ENCODE measurements at regions not wholly inside any gene's neighbourhood (a gene's known extent, or its start where the extent isn't known, plus 50 kb on each side); places are given as distances from the start of the nearest gene placed in this dataset.
"Not testable (repeated sequence)": the region's sequence is repeated elsewhere in the genome, so short reads cannot be mapped to it uniquely, and the experiment has no call there.

GRCh38 chrX:40244980-40245379 lies 147.2 kb upstream of the BCOR start:
- DNase-seq (ENCODE audit: low spot score), result no peak

GRCh38 chrX:40243755-40244515 lies 146.2 kb upstream of the BCOR start:
- DNase-seq (ENCODE audit: low spot score), result no peak

DNA sequence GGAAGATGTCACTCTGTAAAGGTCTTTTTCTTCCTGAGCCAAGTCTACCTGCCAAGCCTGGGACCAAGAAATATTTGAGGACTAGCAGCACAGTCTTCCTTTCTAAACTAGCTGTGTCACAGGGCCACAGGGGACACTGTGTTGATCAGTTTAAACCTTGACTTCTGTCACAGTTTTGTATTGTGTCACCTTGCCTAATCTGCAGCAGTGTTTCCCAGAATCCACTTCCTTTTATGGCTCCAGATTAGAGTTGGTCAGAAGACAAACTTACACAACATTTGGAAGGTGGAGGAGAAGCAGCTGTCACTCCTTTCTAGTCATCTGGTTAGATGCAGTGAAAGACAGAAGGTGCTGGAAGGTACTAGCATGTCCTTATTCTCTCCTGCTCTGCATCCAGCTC lies 143.1 kb upstream of the BCOR start:
- DNase-seq (ENCODE audit: low spot score), result no peak

DNA sequence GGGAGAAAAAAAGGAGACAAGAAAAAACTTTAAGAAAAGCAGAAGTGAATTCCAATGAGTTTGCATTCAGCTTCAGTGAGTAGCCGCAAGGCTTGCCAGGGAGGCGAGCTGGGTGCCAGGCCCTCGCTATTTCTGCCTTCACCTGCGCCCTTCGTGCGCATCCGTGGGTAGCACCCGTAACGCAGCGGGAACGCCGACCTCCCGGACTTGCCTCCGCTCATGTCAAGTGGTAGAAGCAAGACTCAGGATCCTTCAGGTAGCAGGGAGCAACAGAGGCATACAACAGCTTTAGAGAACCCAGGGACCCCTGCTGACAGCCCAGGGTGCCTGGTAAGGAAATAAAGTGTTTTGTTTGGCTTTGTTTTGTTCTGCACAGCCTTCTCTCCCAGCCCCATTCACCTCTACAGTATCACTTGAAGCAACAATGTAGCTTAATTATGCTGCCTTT lies 140.0 kb upstream of the BCOR start:
- no peak for DNase-seq (ENCODE audit: low spot score)

GRCh38 chrX:40230646-40231045 lies 132.9 kb upstream of the BCOR start:
- no peak for DNase-seq (ENCODE audit: low spot score)

- DNase-seq (ENCODE audit: low spot score), result no peak
Measured at GRCh38 chrX:40227125-40227524, 129.4 kb upstream of the BCOR start.

DNA sequence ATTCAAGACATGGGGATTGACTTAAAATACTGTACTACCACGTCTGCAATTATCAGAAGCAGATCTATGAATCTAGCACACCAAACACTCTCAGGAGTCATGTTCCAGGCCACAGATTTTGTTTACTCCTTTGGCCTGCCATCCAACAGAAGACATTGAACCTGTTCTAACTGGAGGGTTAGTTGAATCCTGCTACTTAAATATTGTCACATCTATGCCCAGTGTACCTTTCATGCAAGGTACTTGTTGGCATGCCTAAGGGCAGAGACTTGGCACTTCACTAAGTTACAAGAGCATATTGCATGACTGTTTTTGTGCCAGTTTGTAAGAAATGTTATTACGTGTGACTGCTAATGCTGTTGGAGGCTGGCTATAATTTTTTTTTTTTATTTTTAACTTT lies 126.9 kb upstream of the BCOR start:
- DNase-seq (ENCODE audit: low spot score), result no peak

DNA sequence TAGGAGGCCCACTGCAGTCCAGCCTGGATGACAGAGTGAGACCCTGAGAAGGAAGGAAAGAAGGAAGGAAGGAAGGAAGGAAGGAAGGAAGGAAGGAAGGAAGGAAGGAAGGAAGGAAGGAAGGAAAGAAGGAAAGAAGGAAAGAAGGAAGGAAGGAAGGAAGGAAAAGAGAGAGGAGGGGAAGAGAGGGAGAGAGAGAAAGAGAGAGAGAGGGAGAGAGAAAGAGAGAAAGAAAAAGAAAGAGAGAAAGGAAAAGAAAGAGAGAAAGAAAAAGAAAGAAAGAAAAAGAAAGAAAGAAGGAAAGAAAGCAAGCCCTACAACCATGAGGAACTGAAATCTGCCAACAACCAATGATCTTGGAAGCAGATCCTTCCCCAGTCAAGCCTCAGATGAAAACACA lies 124.9 kb upstream of the BCOR start:
- not testable (repeated sequence) for DNase-seq (ENCODE audit: low spot score)

DNA sequence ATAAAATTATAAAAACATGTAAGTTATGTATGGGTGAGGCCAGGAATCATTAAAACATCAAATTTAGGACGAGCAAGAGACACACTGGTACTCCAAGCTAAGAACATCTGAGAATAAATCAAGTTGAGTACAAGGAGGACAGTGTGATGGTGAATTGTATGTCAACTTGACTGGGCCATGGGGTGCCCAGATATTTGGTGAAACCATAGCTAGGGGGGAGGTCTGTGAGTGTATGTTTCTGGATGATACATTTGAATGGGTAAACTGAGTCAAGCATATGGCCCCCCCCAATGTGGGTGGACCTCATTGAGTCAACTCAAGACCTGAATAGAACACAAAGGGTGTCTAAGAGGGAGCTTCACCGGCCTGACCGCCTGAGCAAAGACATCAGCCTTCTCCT lies 115.3 kb upstream of the BCOR start:
- DNase-seq (ENCODE audit: low spot score), result no peak

- DNase-seq (ENCODE audit: low spot score), result no peak
Measured at GRCh38 chrX:40209951-40210617, 112.3 kb upstream of the BCOR start.

GRCh38 chrX:40207626-40208025 lies 109.9 kb upstream of the BCOR start:
- DNase-seq (ENCODE audit: low spot score), result no peak

- DNase-seq (ENCODE audit: low spot score), result no peak
Measured at GRCh38 chrX:40205471-40205870, 107.7 kb upstream of the BCOR start.

DNA sequence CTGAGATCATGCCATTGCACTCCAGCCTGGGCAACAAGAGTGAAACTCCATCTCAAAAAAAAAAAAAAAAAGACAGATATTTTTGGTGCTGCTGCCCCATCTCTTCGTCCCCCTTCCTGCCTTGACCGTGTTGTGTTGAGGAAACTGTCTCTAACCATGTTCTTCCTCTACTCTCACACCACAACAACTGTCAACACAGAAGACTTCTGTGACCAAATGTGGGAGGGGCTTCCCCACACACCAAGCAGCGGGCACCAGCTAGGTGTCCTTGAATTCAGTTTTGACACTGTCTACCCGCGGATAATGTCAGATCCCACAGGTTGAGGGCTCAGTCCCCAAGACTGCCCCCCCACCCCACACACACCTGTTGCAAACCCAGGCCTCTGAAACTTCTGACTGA lies 104.7 kb upstream of the BCOR start:
- DNase-seq (ENCODE audit: low spot score), result no peak

DNA sequence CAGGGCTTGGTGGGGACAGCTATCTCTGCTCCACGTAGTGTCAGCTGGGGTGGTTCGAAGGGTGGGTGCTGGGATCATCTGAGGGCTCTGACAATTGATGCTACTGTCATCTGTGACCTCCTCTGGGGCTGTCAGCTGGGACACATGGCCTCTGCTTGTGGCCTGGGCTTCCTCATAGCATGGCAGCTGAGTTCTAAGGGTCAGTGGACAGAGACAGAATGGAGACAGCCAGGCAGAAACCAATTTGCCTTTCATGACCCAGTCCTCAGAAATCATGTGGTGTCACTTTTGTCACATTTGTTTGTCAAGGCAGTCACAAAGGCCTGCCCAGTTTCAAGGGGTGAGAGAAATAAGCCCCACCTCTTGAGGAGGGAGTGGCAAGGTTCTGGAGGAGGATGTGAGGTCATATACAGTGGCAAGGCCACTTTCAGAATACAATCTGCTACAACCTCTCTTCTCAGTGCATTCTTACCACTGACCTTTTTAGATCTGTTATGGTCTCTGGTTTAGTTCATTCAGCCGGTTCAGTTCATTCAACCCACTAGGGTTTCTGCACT lies 103.6 kb upstream of the BCOR start:
- DNase-seq (ENCODE audit: low spot score), result no peak

DNA sequence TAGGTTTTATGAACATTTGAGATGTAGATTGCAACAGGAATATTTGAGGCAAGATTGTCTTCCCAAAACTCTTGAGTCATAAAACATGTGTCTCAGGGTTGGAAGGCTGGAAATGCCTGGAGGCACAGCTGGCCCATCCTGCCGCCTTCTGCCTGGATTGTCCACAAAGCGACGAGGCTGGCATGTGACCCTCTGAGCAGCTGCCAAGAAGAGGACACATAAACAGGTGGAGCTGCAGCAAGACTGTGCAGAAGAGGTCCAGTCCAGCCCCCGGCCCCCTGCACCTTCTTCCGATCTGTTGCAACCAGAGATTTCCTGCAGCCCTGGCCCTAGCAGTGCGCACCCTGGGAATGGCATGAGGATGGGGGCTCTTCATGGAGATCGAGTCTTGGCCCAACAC lies 101.9 kb upstream of the BCOR start:
- no peak for DNase-seq (ENCODE audit: low spot score)

DNA sequence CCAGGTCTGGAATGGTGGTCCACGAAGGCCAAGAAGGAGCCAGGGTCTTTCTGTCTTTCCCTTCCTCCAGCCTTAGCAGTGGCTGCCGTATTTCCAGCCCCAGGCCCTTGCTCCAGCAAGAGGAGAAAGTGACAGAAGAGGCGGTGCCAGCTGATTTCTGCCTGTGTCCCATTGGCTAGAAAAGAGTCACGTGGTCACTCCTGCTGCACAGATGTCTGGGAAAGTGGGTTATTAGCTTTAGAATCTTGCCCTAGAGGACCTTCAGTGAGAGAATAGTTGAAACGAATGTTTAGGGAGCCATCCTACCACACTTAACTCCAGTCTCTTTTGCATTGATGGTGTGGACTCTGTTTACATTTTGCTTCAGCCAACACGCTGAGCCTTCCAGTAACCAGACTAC lies 99.3 kb upstream of the BCOR start:
- DNase-seq (ENCODE audit: low spot score), result no peak

GRCh38 chrX:40195368-40195767 lies 97.6 kb upstream of the BCOR start:
- DNase-seq (ENCODE audit: low spot score), result no peak

DNA sequence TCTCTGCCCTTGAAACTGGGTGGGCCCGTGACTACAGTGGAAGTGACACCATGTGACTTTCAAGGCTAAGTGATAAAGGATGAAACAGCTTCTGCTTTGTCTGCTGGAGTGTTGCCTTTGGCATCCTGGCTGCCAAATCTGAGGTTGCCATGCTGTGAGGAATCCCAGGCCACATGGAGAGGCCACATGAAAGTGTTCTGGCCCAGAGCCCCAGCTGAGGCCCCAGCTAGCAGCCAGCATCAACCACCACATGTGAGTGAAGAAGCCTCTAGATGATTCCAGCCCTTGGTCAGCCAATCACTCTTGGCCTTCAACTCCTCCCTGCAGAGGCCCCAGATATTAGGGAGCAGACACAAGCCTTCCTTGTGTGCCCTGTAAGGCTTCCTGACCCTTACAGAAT lies 94.4 kb upstream of the BCOR start:
- DNase-seq (ENCODE audit: low spot score), result no peak

DNA sequence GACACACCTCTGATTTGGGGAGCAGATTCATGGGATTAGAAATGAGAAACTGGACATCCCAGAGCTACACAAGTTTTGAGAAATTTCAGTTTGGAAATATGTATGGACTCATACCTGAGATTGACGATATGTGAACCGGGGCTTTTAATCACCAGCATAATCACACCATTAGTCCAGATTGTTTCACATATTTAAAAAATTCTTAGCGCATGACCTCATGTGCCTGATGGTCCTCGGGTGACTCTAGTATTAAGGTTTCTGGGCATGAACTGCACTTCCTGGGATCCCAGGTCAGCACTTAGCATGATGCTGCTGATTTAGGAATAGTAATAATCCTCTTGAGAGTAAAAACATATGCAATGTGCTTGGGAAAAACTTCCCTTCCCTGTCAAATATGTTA lies 91.9 kb upstream of the BCOR start:
- no peak for DNase-seq (ENCODE audit: low spot score)

GRCh38 chrX:40188573-40189417 lies 91.0 kb upstream of the BCOR start:
- no peak for DNase-seq (ENCODE audit: low spot score)

- DNase-seq (ENCODE audit: low spot score), result no peak
Measured at GRCh38 chrX:40184968-40185367, 87.2 kb upstream of the BCOR start.

DNA sequence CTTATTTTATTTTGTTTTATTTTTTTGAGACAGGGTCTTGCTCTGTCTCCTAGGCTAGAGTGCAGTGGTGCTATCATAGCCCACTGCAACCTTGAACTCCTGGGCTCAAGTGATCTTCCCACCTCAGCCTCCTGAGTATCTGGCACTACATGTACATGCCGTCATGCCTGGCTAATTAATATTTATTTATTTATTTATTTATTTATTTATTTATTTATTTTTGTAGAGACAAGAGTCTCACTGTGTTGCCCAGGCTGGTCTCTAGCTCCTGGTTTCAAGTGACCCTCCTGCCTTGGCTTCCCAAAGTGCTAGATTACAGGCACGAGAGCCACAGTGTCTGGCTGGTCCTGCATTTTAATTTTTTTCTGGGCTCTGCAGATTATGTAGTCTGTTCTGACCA lies 84.9 kb upstream of the BCOR start:
- DNase-seq (ENCODE audit: low spot score), result no peak

DNA sequence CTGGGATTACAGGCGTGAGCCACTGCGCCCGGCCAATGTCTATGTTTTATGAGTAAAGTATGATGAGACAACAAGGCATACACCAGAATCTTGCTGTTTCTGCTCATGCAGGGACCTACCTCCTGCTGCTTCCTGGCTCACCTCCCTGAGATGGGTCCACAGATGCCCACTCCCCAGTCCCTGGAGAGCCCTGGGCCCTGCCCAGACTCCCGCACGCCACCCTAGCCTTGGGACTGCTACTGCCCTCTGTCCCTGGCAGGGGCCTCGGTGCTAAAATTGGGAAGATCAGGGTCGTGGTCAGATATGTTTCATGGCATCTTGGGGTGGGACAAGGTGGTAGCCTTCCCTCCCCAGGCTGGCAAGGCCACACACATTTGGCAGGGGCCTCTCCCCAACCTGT lies 84.3 kb upstream of the BCOR start:
- no peak for DNase-seq (ENCODE audit: low spot score)

Measured in HuH-7.5 (cell line).